ENCODE measurements at regions not wholly inside any gene's neighbourhood (a gene's known extent, or its start where the extent isn't known, plus 50 kb on each side); places are given as distances from the start of the nearest gene placed in this dataset.

DNA sequence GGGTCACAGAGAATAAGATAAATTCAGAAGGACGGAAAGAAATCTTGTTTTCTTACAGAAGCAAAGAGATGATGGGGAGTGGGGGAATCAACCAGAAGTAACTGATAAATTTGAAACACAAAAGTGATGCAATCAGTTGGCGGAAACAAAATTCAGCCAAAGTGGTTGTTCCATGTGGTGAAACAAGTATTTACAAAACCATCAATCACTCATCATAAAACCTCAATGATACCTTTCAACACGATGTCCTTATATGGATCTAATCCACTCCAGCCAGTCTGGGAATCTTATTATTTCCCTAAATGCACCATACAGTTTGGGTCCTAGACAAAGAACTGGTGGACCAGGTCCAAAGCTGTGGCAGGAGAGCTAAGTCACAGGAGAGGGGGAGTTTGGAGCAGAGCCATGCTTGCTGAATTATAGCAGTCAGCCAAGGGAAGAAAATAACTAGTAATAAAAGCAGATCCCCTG, 303.8 kb upstream of the LRRC7 start:
- Histone ChIP-seq H3K27ac (ENCODE audit: low read length) (no peak overlapping the region), H3K9me3 (ENCODE audit: insufficient read depth, low read depth, low read length) (no peaks in the 10 kb centered on the region), H3K4me1 (ENCODE audit: insufficient read depth, low read length) (no peaks in the 10 kb centered on the region), H3K4me3 (ENCODE audit: low read length) (no peak overlapping the region), H3K27me3 (ENCODE audit: insufficient read depth, low read length) (no peaks in the 10 kb centered on the region), H3K9ac (ENCODE audit: low read depth, low read length) (no peak overlapping the region), H3K36me3 (ENCODE audit: insufficient read depth, low read depth, low read length) (no peaks in the 10 kb centered on the region)

DNA sequence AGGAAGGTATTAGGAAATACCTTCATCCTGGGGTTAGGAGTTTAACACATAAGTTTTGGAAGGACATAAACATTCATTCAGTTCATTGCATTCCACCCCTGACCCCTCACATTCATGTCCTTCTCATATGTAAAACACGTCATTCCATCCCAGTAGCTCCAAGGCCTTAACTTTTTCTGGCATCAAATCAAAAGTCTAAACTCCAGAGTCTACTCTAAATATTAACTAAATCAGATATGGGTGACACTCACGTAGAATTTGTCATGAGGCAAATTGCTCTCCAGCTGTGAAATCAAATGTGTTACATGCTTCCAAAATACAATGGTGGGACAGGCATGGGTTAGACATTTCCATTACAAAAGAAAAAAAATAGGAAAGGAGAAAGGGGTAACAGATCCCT, 298.2 kb upstream of the LRRC7 start:
- H3K27ac ChIP-seq (ENCODE audit: low read length) = no peak overlapping the region
- no peak overlapping the region for H3K9ac ChIP-seq (ENCODE audit: low read depth, low read length)
- H3K9me3 ChIP-seq (ENCODE audit: insufficient read depth, low read depth, low read length) = no peaks in the 10 kb centered on the region
- no peaks in the 10 kb centered on the region for H3K27me3 ChIP-seq (ENCODE audit: insufficient read depth, low read length)
- peaks cover 5% of the 10 kb centered on the region; the same call in 1 of the 2 replicates for H3K4me1 ChIP-seq (ENCODE audit: insufficient read depth, low read length)
- H3K36me3 ChIP-seq (ENCODE audit: insufficient read depth, low read depth, low read length) = no peaks in the 10 kb centered on the region
- H3K4me3 ChIP-seq (ENCODE audit: low read length) = no peak overlapping the region

DNA sequence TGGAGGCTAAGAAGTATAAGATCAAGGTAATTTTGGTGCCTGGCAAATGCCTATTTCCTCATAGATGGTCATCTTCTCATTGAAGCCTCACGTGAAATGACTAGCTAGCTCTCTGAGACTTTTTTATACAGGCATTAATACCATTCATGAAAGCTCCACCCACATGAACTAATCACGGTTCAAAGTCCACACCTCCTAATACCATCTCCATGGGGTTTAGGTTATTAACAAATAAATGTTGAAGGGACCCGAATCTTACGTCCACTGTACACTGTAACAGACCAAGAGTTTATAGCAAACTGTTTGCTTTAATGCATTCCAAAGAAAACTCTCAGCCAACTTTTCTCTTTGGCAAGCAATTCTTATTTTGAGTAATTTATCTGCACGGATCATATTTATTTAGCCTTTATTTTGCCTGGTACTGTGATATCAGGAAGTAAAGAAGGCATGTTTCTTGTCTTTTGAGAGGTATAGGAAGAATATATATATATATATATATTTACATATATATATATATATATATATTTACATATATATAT, 296.1 kb upstream of the LRRC7 start:
- H3K9me3 ChIP-seq (ENCODE audit: insufficient read depth, low read depth, low read length) = no peaks in the 10 kb centered on the region
- H3K9ac ChIP-seq (ENCODE audit: low read depth, low read length) = no peak overlapping the region
- no peaks in the 10 kb centered on the region for H3K27me3 ChIP-seq (ENCODE audit: insufficient read depth, low read length)
- no peaks in the 10 kb centered on the region for H3K36me3 ChIP-seq (ENCODE audit: insufficient read depth, low read depth, low read length)
- no peak overlapping the region for H3K27ac ChIP-seq (ENCODE audit: low read length)
- no peak overlapping the region for H3K4me3 ChIP-seq (ENCODE audit: low read length)
- peaks cover 5% of the 10 kb centered on the region; the same call in 1 of the 2 replicates for H3K4me1 ChIP-seq (ENCODE audit: insufficient read depth, low read length)

DNA sequence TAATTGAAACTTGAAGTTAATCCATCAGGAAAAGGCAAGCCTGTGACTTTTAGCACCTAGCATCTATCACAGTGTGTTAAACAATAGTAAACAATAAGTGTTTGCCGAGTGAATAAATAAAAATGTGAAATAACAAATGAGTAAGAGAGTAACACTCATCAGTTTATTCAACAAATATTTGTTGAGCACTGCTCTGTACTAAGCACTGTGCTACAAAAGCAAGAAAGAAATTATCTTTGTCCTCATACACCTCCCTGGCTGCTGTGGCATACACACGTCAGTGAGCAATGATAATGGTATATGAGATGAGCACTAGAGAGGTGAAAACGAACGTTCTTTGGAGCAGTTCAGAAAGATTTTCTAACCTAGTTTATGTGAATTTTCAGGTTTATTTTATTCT, 295.0 kb upstream of the LRRC7 start:
- H3K9me3 ChIP-seq (ENCODE audit: insufficient read depth, low read depth, low read length) = no peaks in the 10 kb centered on the region
- H3K4me3 ChIP-seq (ENCODE audit: low read length) = no peak overlapping the region
- H3K27me3 ChIP-seq (ENCODE audit: insufficient read depth, low read length) = no peaks in the 10 kb centered on the region
- no peaks in the 10 kb centered on the region for H3K36me3 ChIP-seq (ENCODE audit: insufficient read depth, low read depth, low read length)
- H3K4me1 ChIP-seq (ENCODE audit: insufficient read depth, low read length) = peaks cover 5% of the 10 kb centered on the region; the same call in 1 of the 2 replicates
- H3K9ac ChIP-seq (ENCODE audit: low read depth, low read length) = no peak overlapping the region
- no peak overlapping the region for H3K27ac ChIP-seq (ENCODE audit: low read length)

DNA sequence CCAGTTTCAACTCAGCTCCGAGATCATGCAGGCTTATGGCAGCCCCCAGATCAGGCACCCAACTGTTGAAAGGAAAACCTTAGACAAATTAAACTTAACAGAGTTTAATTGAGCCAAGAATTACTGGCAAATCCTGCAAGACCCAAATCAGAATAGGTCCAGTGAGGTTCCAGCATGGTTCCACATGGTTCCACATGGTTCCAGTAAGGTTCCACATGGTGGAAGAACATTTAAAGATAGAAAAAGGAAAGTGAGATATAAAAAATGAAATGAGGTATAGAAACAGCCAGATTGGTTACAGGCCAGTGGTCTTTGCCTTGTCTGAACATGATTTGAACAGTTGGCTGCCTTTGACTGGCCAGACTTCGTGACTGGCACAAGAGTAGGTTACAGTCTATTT, 288.8 kb upstream of the LRRC7 start:
- H3K27me3 ChIP-seq (ENCODE audit: insufficient read depth, low read length) = no peaks in the 10 kb centered on the region
- no peaks in the 10 kb centered on the region for H3K9me3 ChIP-seq (ENCODE audit: insufficient read depth, low read depth, low read length)
- H3K4me3 ChIP-seq (ENCODE audit: low read length) = no peak overlapping the region
- H3K9ac ChIP-seq (ENCODE audit: low read depth, low read length) = no peak overlapping the region
- peaks cover under 1% of the 10 kb centered on the region; the same call in 1 of the 2 replicates for H3K4me1 ChIP-seq (ENCODE audit: insufficient read depth, low read length)
- no peak overlapping the region for H3K27ac ChIP-seq (ENCODE audit: low read length)
- H3K36me3 ChIP-seq (ENCODE audit: insufficient read depth, low read depth, low read length) = no peaks in the 10 kb centered on the region

DNA sequence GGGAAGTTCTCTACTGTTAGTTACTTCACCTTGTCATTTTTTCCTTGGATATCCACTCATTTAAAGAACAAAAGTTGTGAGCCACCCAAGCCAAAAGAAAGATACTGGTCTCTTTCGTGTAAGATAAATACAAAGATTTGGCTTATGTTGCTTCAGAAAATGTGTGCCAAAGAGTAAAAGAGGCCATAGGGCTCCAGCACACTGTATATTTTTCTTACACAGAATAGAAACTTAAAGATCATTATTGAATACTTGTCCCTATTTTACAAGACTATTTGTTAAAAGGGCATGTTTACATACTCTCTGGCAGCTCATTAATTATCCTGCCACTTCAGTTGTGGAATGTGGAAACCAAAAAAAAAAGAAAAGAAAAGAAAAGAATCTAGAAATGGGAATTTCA, 284.2 kb upstream of the LRRC7 start:
- Histone ChIP-seq H3K4me3 (ENCODE audit: low read length) (no peak overlapping the region), H3K9me3 (ENCODE audit: insufficient read depth, low read depth, low read length) (no peaks in the 10 kb centered on the region), H3K4me1 (ENCODE audit: insufficient read depth, low read length) (peaks cover 7% of the 10 kb centered on the region; the same call in 1 of the 2 replicates), H3K27me3 (ENCODE audit: insufficient read depth, low read length) (no peaks in the 10 kb centered on the region), H3K27ac (ENCODE audit: low read length) (no peak overlapping the region), H3K36me3 (ENCODE audit: insufficient read depth, low read depth, low read length) (no peaks in the 10 kb centered on the region), H3K9ac (ENCODE audit: low read depth, low read length) (no peak overlapping the region)

DNA sequence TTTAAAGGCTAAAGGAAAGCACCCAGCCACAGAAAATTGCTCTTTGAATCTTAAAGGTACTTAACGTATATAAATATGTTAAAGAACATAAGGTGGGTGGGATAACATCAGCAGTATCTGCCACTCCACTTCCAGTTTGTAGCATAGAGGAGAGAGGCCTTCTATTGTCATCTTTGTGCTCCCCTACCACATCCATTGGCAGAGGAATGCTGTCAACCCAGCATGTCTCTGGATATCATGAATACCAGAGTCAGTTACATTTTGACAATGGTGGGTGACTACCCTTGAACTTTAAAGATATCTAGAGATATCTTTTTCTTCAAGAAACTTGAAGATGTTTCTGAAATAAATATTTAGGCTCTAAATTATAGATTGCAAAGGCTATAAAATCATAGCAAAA, 283.2 kb upstream of the LRRC7 start:
- Histone ChIP-seq H3K27ac (ENCODE audit: low read length) (no peak overlapping the region), H3K9me3 (ENCODE audit: insufficient read depth, low read depth, low read length) (no peaks in the 10 kb centered on the region), H3K4me3 (ENCODE audit: low read length) (no peak overlapping the region), H3K27me3 (ENCODE audit: insufficient read depth, low read length) (no peaks in the 10 kb centered on the region), H3K9ac (ENCODE audit: low read depth, low read length) (no peak overlapping the region), H3K36me3 (ENCODE audit: insufficient read depth, low read depth, low read length) (no peaks in the 10 kb centered on the region), H3K4me1 (ENCODE audit: insufficient read depth, low read length) (peaks cover 7% of the 10 kb centered on the region; the same call in 1 of the 2 replicates)

DNA sequence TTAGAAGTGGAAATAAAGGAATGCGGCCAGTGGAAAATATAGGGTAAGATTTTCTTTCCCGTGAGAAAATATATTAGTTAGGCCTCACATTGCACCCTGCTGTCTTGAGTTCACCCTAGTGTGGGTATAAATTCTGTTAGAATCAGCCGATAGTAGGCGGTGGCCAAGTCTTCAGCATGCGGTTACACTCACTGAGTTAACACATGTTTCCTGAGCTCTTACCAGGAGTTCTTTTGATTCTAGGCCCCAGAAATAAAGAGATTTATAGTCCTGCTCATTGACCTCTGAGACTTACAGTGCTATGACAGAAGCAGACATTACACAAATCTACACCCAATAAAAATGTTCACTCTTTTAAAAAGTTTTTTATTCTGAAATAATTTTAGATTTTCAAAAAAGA, 279.3 kb upstream of the LRRC7 start:
- Histone ChIP-seq H3K9ac (ENCODE audit: low read depth, low read length) (no peak overlapping the region), H3K36me3 (ENCODE audit: insufficient read depth, low read depth, low read length) (no peaks in the 10 kb centered on the region), H3K9me3 (ENCODE audit: insufficient read depth, low read depth, low read length) (no peaks in the 10 kb centered on the region), H3K27me3 (ENCODE audit: insufficient read depth, low read length) (no peaks in the 10 kb centered on the region), H3K27ac (ENCODE audit: low read length) (no peak overlapping the region), H3K4me1 (ENCODE audit: insufficient read depth, low read length) (peaks cover 7% of the 10 kb centered on the region; the same call in 1 of the 2 replicates), H3K4me3 (ENCODE audit: low read length) (no peak overlapping the region)

DNA sequence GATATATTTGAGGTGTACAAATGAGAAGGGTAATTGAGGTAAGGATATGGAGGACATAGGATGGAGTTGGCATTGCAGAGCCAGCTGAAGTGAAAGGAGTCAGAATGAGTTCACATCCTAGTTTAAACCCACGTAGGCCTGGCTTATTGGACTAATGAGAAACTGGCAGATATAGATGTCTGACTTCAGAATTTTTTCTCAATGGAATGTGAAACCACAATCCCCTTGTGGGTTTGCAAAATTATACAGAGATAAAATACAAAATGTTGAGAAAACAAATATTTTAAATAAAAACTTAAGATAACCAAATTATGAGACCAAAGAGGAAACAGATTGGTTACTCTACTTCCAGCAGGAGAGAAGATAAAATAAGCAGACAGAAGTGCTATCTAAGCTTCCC, 277.4 kb upstream of the LRRC7 start:
- Histone ChIP-seq H3K9me3 (ENCODE audit: insufficient read depth, low read depth, low read length) (no peaks in the 10 kb centered on the region), H3K27ac (ENCODE audit: low read length) (no peak overlapping the region), H3K27me3 (ENCODE audit: insufficient read depth, low read length) (no peaks in the 10 kb centered on the region), H3K4me3 (ENCODE audit: low read length) (no peak overlapping the region), H3K36me3 (ENCODE audit: insufficient read depth, low read depth, low read length) (no peaks in the 10 kb centered on the region), H3K4me1 (ENCODE audit: insufficient read depth, low read length) (no peaks in the 10 kb centered on the region), H3K9ac (ENCODE audit: low read depth, low read length) (no peak overlapping the region)

DNA sequence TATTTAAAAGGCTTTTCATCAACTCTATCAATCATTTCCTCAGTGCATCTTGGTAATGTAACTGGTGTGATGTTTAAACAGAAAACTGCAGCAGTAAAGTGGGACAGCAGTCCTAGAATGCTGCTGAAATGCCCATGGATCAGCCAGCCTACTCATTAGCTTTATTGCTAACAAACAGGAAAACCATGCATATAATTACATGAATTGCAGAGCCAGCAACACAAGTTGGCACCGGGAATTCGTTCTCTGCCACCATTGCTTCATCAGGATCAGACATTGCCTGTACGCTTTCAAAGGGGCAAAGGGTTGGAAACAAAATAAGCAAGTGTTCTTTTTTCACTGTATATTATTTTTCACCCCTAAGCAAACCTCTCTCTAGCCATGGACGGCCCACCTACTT, 276.2 kb upstream of the LRRC7 start:
- no peak overlapping the region for H3K27ac ChIP-seq (ENCODE audit: low read length)
- no peak overlapping the region for H3K9ac ChIP-seq (ENCODE audit: low read depth, low read length)
- no peaks in the 10 kb centered on the region for H3K4me1 ChIP-seq (ENCODE audit: insufficient read depth, low read length)
- H3K4me3 ChIP-seq (ENCODE audit: low read length) = no peak overlapping the region
- H3K9me3 ChIP-seq (ENCODE audit: insufficient read depth, low read depth, low read length) = no peaks in the 10 kb centered on the region
- H3K36me3 ChIP-seq (ENCODE audit: insufficient read depth, low read depth, low read length) = no peaks in the 10 kb centered on the region
- no peaks in the 10 kb centered on the region for H3K27me3 ChIP-seq (ENCODE audit: insufficient read depth, low read length)

DNA sequence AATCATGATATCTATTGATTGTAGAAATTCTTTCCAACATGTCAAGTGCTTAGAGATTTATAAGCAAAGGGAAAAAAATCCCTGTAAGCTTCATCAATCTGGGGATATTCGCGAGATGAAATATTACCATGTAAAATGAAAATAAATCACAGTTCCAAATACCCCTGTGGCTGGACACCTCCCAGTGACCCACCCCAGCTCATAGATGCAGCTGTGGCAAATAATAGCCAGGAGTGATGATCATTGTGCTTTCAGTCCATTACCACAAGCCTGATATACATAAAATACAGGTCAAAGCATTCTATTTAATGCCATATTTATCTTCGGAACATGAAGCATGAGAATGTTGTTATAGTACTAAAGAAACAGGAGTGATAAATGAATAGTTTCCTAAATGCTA, 274.9 kb upstream of the LRRC7 start:
- Histone ChIP-seq H3K27ac (ENCODE audit: low read length) (no peak overlapping the region), H3K36me3 (ENCODE audit: insufficient read depth, low read depth, low read length) (no peaks in the 10 kb centered on the region), H3K4me3 (ENCODE audit: low read length) (no peak overlapping the region), H3K9ac (ENCODE audit: low read depth, low read length) (no peak overlapping the region), H3K9me3 (ENCODE audit: insufficient read depth, low read depth, low read length) (no peaks in the 10 kb centered on the region), H3K27me3 (ENCODE audit: insufficient read depth, low read length) (no peaks in the 10 kb centered on the region), H3K4me1 (ENCODE audit: insufficient read depth, low read length) (no peaks in the 10 kb centered on the region)

DNA sequence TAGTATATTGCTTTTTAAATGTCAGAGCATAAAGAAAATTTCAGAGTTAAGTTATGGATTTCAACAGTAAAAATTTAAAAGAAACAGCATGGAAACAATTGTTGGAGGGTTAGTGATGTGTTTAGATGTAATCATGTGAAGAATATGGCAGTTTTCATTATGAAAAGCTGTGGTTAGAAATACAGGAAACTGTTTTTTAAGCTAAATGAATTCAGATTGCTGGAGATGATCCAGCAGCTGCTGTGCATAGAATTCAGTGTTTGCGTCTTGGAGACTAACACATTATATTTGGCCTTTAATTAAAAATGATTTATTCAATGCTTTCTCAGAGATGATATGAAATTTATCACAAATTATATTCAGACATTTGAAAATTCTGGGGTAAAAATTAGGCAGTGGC, 273.6 kb upstream of the LRRC7 start:
- Histone ChIP-seq H3K9me3 (ENCODE audit: insufficient read depth, low read depth, low read length) (no peaks in the 10 kb centered on the region), H3K9ac (ENCODE audit: low read depth, low read length) (no peak overlapping the region), H3K27ac (ENCODE audit: low read length) (no peak overlapping the region), H3K4me3 (ENCODE audit: low read length) (no peak overlapping the region), H3K4me1 (ENCODE audit: insufficient read depth, low read length) (no peaks in the 10 kb centered on the region), H3K27me3 (ENCODE audit: insufficient read depth, low read length) (no peaks in the 10 kb centered on the region), H3K36me3 (ENCODE audit: insufficient read depth, low read depth, low read length) (no peaks in the 10 kb centered on the region)

All from iPS-20b (cell line).